ENCODE measurements at regions not wholly inside any gene's neighbourhood (a gene's known extent, or its start where the extent isn't known, plus 50 kb on each side); places are given as distances from the start of the nearest gene placed in this dataset.

- Histone ChIP-seq H3K14ac (ENCODE audit: insufficient read length) (no peak overlapping the region), H3K79me2 (ENCODE audit: control insufficient read depth in 1 of 2, insufficient read depth in 2 of 2, low read length in 2 of 2) (no peaks in the 10 kb centered on the region), H3K23ac (ENCODE audit: insufficient read length) (no peak overlapping the region), H3K23me2 (ENCODE audit: low read depth, low read length) (no peaks in the 10 kb centered on the region), H3K4me1 (replicated peaks in 1 of 4; ENCODE audit: control insufficient read depth in 3 of 4, insufficient read depth in 4 of 4, low read length in 3 of 4) (peaks cover 0 to 2% (median 0%) of the 10 kb centered on the region in 4 experiments; a peak in 1 of 7 replicates), H3K18ac (ENCODE audit: extremely low read depth, low read length) (no peak overlapping the region), H4K91ac (replicated peaks; ENCODE audit: insufficient read length, low read length) (no peak overlapping the region), H3K36me3 (ENCODE audit: control insufficient read depth in 2 of 4, insufficient read depth in 4 of 4, low read length in 3 of 4) (no peaks in the 10 kb centered on the region), H3K27ac (ENCODE audit: low read depth, low read length) (no peak overlapping the region), H3K4ac (replicated peaks; ENCODE audit: insufficient read length, low read depth, low read length) (peak overlapping the region; percentile 51), H4K8ac (ENCODE audit: extremely low read depth, insufficient read depth, low read length) (no peak overlapping the region), H3K4me2 (ENCODE audit: insufficient read depth in 1 of 2, low read depth in 2 of 2, low read length in 2 of 2) (no peak overlapping the region), H2BK15ac (ENCODE audit: low read length) (0 out of 2 replicates have a peak overlapping the region, but pooled peaks have one; percentile 14), H3K9me3 (ENCODE audit: insufficient read depth in 2 of 2, low read depth in 1 of 2, low read length in 1 of 2) (no peaks in the 10 kb centered on the region), H2AFZ (ENCODE audit: low read length) (no peak overlapping the region), H3K9ac (replicated peaks in 1 of 4; ENCODE audit: extremely low read depth in 1 of 4, low read depth in 3 of 4, low read length in 3 of 4) (no peak overlapping the region), H4K5ac (ENCODE audit: insufficient read length, low read depth, low read length) (no peak overlapping the region), H2BK12ac (ENCODE audit: low read depth, low read length) (peak overlapping the region; percentile 76; the same call in 1 of the 2 replicates), H3K27me3 (replicated peaks in 1 of 4; ENCODE audit: control insufficient read depth in 3 of 4, extremely low read depth in 1 of 4, insufficient read depth in 3 of 4, low read length in 3 of 4) (no peaks in the 10 kb centered on the region), H2BK5ac (ENCODE audit: low read depth, low read length) (no peak overlapping the region), H2BK120ac (replicated peaks; ENCODE audit: low read depth, low read length) (no peak overlapping the region), H3K4me3 (ENCODE audit: extremely low read depth in 1 of 4, insufficient read depth in 2 of 4, low read depth in 3 of 4, low read length in 4 of 4) (no peak overlapping the region), H2AK5ac (ENCODE audit: low read depth, low read length) (no peak overlapping the region), H3K79me1 (ENCODE audit: low read depth, low read length) (no peaks in the 10 kb centered on the region), H2BK20ac (ENCODE audit: low read length) (no peak overlapping the region), H4K20me1 (replicated peaks in 1 of 2; ENCODE audit: control insufficient read depth in 1 of 2, insufficient read depth in 2 of 2, low read length in 2 of 2) (no peaks in the 10 kb centered on the region), H3K56ac (replicated peaks; ENCODE audit: insufficient read length, low read depth, low read length) (no peak overlapping the region)
- 79% methylated on average over 9 of the region's 9 CpGs; no CpG with 5 or more reads in 1 of the 2 experiments for WGBS, 2 experiments (ENCODE audit: extremely low coverage in 1 of 2, insufficient coverage in 1 of 2, insufficient read length in 1 of 2, insufficient replicate concordance in 2 of 2, low coverage in 1 of 2, low lambda C conversion rate in 2 of 2, missing lambda C conversion rate in 1 of 2)
- DNase-seq (ENCODE audit: low read depth in 1 of 2, low spot score in 2 of 2): no peak
- FAIRE-seq: no peak
- ChIA-PET POLR2A (ENCODE audit: partially characterized antibody) (no interaction called here), CTCF (ENCODE audit: partially characterized antibody) (interaction anchor here (1.0 to 3.3 kb wide), 4 partner anchors 20 to 198 kb away, joined by 4 to 8 read pairs (median 4); no protein-coding TSS in a partner anchor)
- no peak for TF ChIP-seq SP2 (IDR thresholded peaks at IDR 0.05; ENCODE audit: low read length)
- no peak for TF ChIP-seq SAP30 (IDR thresholded peaks at IDR 0.05; ENCODE audit: insufficient read depth, insufficient replicate concordance, low read length)
- TF ChIP-seq RFX5 (IDR thresholded peaks at IDR 0.05; ENCODE audit: borderline replicate concordance, low read depth, low read length): no peak
- no peak for TF ChIP-seq KDM4A (IDR thresholded peaks at IDR 0.05; ENCODE audit: low read depth, low read length, severe bottlenecking)
- TF ChIP-seq SUZ12 (IDR thresholded peaks at IDR 0.05; ENCODE audit: low read length): no peak
- no peak for TF ChIP-seq HDAC2 (IDR thresholded peaks at IDR 0.05; ENCODE audit: borderline replicate concordance in 1 of 2, low read depth in 2 of 2, low read length in 2 of 2)
- TF ChIP-seq NANOG (IDR thresholded peaks at IDR 0.05; ENCODE audit: insufficient read depth, low read depth, low read length, poor library complexity, severe bottlenecking): no peak
- TF ChIP-seq GABPA (IDR thresholded peaks at IDR 0.05; ENCODE audit: borderline replicate concordance, insufficient read depth, low read length): no peak
- TF ChIP-seq CHD2 (IDR thresholded peaks at IDR 0.05; ENCODE audit: low read length): no peak
- TF ChIP-seq CBX8 (IDR thresholded peaks at IDR 0.05; ENCODE audit: borderline replicate concordance, low read depth, low read length): no peak
- no peak for TF ChIP-seq KDM1A (IDR thresholded peaks at IDR 0.05; ENCODE audit: borderline replicate concordance, low read length)
- TF ChIP-seq RBBP5 (IDR thresholded peaks at IDR 0.05; ENCODE audit: borderline replicate concordance, low read depth, low read length): no peak
- no peak for TF ChIP-seq RXRA (IDR thresholded peaks at IDR 0.05; ENCODE audit: insufficient read depth, low read depth, low read length)
- TF ChIP-seq TAF1 (IDR thresholded peaks at IDR 0.05; ENCODE audit: low read depth, low read length): no peak
Measured at GRCh38 chr5:171660434-171660833, 125.2 kb upstream of the SMIM23 start.

Data from H1 (cell line).